ENCODE measurements at regions not wholly inside any gene's neighbourhood (a gene's known extent, or its start where the extent isn't known, plus 50 kb on each side); places are given as distances from the start of the nearest gene placed in this dataset.
A peak's percentile ranks its signal among the peaks of the same experiment; 100 is the strongest.

- no TSS peak for BruUV-seq (replicated peaks)
- H3K4me3 ChIP-seq (ENCODE audit: low read length) = no peak overlapping the region
- CTCF ChIA-PET = no interaction called here
- H3K4me2 ChIP-seq (ENCODE audit: low read length) = no peak overlapping the region
- intact Hi-C loops (cut with micrococcal nuclease) = no loop called here
- no peaks in the 10 kb centered on the region for H3K36me3 ChIP-seq (ENCODE audit: low read depth, low read length)
- no peaks in the 10 kb centered on the region for H4K20me1 ChIP-seq (ENCODE audit: low read length)
- DNase-seq (no peak), ATAC-seq (peak; percentile 48)
- POLR2A ChIA-PET (ENCODE audit: unreplicated experiment) = no interaction called here
- no peak overlapping the region for H3K9ac ChIP-seq (ENCODE audit: low read length)
- H3K27me3 ChIP-seq (ENCODE audit: low read length) = no peaks in the 10 kb centered on the region
- no peak overlapping the region for H2AFZ ChIP-seq (ENCODE audit: low read length)
- H3K9me2 ChIP-seq (replicated peaks; ENCODE audit: low read length) = no peaks in the 10 kb centered on the region
- H3K79me2 ChIP-seq (ENCODE audit: low read length) = no peaks in the 10 kb centered on the region
- H3F3A ChIP-seq (ENCODE audit: low read length, unreplicated experiment) = no peaks in the 10 kb centered on the region
- no peaks in the 10 kb centered on the region for H3K9me3 ChIP-seq (ENCODE audit: low read length)
- no peak overlapping the region for H3K27ac ChIP-seq (ENCODE audit: low read length)
- no peak for TF ChIP-seq CTCF (conservative IDR thresholded peaks at IDR 0.05; ENCODE audit: low read depth, low read length)
- TF ChIP-seq EZH2phosphoT487 (IDR thresholded peaks at IDR 0.05; ENCODE audit: borderline replicate concordance, low read length) = no peak
- no peak for TF ChIP-seq EZH2 (IDR thresholded peaks at IDR 0.05; ENCODE audit: low read length, unreplicated experiment)
- H3K4me1 ChIP-seq (ENCODE audit: insufficient read depth, low read length) = peaks cover 15% of the 10 kb centered on the region
Measured at GRCh38 chr1:232568906-232569553, 60.9 kb downstream of the SIPA1L2 start.

- Histone ChIP-seq H3K4me3 (ENCODE audit: low read length) (no peak overlapping the region), H3K9ac (ENCODE audit: low read length) (no peak overlapping the region), H3K9me3 (ENCODE audit: low read length) (no peaks in the 10 kb centered on the region), H3K27ac (ENCODE audit: low read length) (no peak overlapping the region), H3K27me3 (ENCODE audit: low read length) (no peaks in the 10 kb centered on the region), H3K4me2 (ENCODE audit: low read length) (no peak overlapping the region), H2AFZ (ENCODE audit: low read length) (no peak overlapping the region), H3K4me1 (ENCODE audit: insufficient read depth, low read length) (peaks cover 15% of the 10 kb centered on the region), H3K9me2 (replicated peaks; ENCODE audit: low read length) (no peaks in the 10 kb centered on the region), H3K36me3 (ENCODE audit: low read depth, low read length) (no peaks in the 10 kb centered on the region), H3K79me2 (ENCODE audit: low read length) (no peaks in the 10 kb centered on the region), H3F3A (ENCODE audit: low read length, unreplicated experiment) (no peaks in the 10 kb centered on the region), H4K20me1 (ENCODE audit: low read length) (no peaks in the 10 kb centered on the region)
- ATAC-seq = peak; percentile 54
- intact Hi-C loops (cut with micrococcal nuclease) = no loop called here
- ChIA-PET CTCF (no interaction called here), POLR2A (ENCODE audit: unreplicated experiment) (no interaction called here)
- TF ChIP-seq EZH2phosphoT487 (IDR thresholded peaks at IDR 0.05; ENCODE audit: borderline replicate concordance, low read length) = no peak
- TF ChIP-seq EZH2 (IDR thresholded peaks at IDR 0.05; ENCODE audit: low read length, unreplicated experiment) = no peak
- TF ChIP-seq CTCF (conservative IDR thresholded peaks at IDR 0.05; ENCODE audit: low read depth, low read length) = no peak
- DNase-seq = peak; percentile 35
- no TSS peak for BruUV-seq (replicated peaks)
Measured at GRCh38 chr1:232568331-232568852, 61.5 kb downstream of the SIPA1L2 start.

- Histone ChIP-seq H3K36me3 (ENCODE audit: low read depth, low read length) (no peaks in the 10 kb centered on the region), H4K20me1 (ENCODE audit: low read length) (no peaks in the 10 kb centered on the region), H2AFZ (ENCODE audit: low read length) (no peak overlapping the region), H3K4me1 (ENCODE audit: insufficient read depth, low read length) (peaks cover 11% of the 10 kb centered on the region), H3K4me2 (ENCODE audit: low read length) (no peak overlapping the region), H3K9ac (ENCODE audit: low read length) (no peak overlapping the region), H3K9me3 (ENCODE audit: low read length) (no peaks in the 10 kb centered on the region), H3K4me3 (ENCODE audit: low read length) (no peak overlapping the region), H3K9me2 (replicated peaks; ENCODE audit: low read length) (no peaks in the 10 kb centered on the region), H3F3A (ENCODE audit: low read length, unreplicated experiment) (no peaks in the 10 kb centered on the region), H3K79me2 (ENCODE audit: low read length) (no peaks in the 10 kb centered on the region), H3K27ac (ENCODE audit: low read length) (no peak overlapping the region), H3K27me3 (ENCODE audit: low read length) (no peaks in the 10 kb centered on the region)
- ChIA-PET POLR2A (ENCODE audit: unreplicated experiment) (no interaction called here), CTCF (no interaction called here)
- no peak for TF ChIP-seq CTCF (conservative IDR thresholded peaks at IDR 0.05; ENCODE audit: low read depth, low read length)
- no peak for TF ChIP-seq EZH2 (IDR thresholded peaks at IDR 0.05; ENCODE audit: low read length, unreplicated experiment)
- TF ChIP-seq EZH2phosphoT487 (IDR thresholded peaks at IDR 0.05; ENCODE audit: borderline replicate concordance, low read length) = no peak
- DNase-seq = no peak
- intact Hi-C loops (cut with micrococcal nuclease) = no loop called here
- no TSS peak for BruUV-seq (replicated peaks)
- ATAC-seq = no peak
Measured at GRCh38 chr1:232566093-232566492, 63.8 kb downstream of the SIPA1L2 start.

Data from PC-3 (cell line).